ENCODE measurements at regions not wholly inside any gene's neighbourhood (a gene's known extent, or its start where the extent isn't known, plus 50 kb on each side); places are given as distances from the start of the nearest gene placed in this dataset.
A peak's percentile ranks its signal among the peaks of the same experiment; 100 is the strongest.

- DNase-seq = no peak
These were observed 372.7 kb upstream of the ID2 start for GRCh38 chr2:8309131-8309530.

GRCh38 chr2:8310557-8311455 is 371.1 kb upstream of the ID2 start:
- no peak for DNase-seq

- DNase-seq = no peak
These were observed 369.6 kb upstream of the ID2 start for GRCh38 chr2:8312221-8312620.

- DNase-seq = no peak
These were observed 368.7 kb upstream of the ID2 start for GRCh38 chr2:8312861-8313830.

GRCh38 chr2:8314063-8314462 is 367.8 kb upstream of the ID2 start:
- no peak for DNase-seq

GRCh38 chr2:8315531-8316165 is 366.2 kb upstream of the ID2 start:
- no peak for DNase-seq

GRCh38 chr2:8316356-8316755 is 365.5 kb upstream of the ID2 start:
- DNase-seq = no peak

- DNase-seq = no peak
These were observed 364.4 kb upstream of the ID2 start for GRCh38 chr2:8317418-8317817.

- DNase-seq = no peak
These were observed 362.6 kb upstream of the ID2 start for GRCh38 chr2:8319219-8319618.

GRCh38 chr2:8320311-8321066 is 361.4 kb upstream of the ID2 start:
- no peak for DNase-seq

- DNase-seq = no peak
These were observed 359.2 kb upstream of the ID2 start for GRCh38 chr2:8322634-8323033.

GRCh38 chr2:8324164-8324856 is 357.5 kb upstream of the ID2 start:
- DNase-seq = peak; percentile 52

- no peak for DNase-seq
These were observed 357.0 kb upstream of the ID2 start for GRCh38 chr2:8324901-8325300.

GRCh38 chr2:8327371-8328100 is 354.3 kb upstream of the ID2 start:
- no peak for DNase-seq

- DNase-seq = no peak
These were observed 353.6 kb upstream of the ID2 start for GRCh38 chr2:8328217-8328616.

- no peak for DNase-seq
These were observed 351.9 kb upstream of the ID2 start for GRCh38 chr2:8329660-8330622.

- no peak for DNase-seq
These were observed 350.8 kb upstream of the ID2 start for GRCh38 chr2:8331068-8331467.

- no peak for DNase-seq
These were observed 349.2 kb upstream of the ID2 start for GRCh38 chr2:8332646-8333045.

GRCh38 chr2:8333177-8333831 is 348.6 kb upstream of the ID2 start:
- DNase-seq = no peak

Measured in NCI-H1092 (cell line).